K562 (cell line): ENCODE measurements at regions not wholly inside any gene's neighbourhood (a gene's known extent, or its start where the extent isn't known, plus 50 kb on each side); places are given as distances from the start of the nearest gene placed in this dataset.
"Not testable (repeated sequence)": the region's sequence is repeated elsewhere in the genome, so short reads cannot be mapped to it uniquely, and the experiment has no call there.

Source experiments
- CBX2 ChIP-seq: fragments of 200-600 bp; sonication (generic); IDR thresholded peaks from one replicate; pipeline ENCODE4 v1.6.1; 2012; ENCODE audit warnings: mild to moderate bottlenecking, low read length, inconsistent platforms; ENCODE audit not compliant: insufficient read depth, poor library complexity, severe bottlenecking
- E2F1 ChIP-seq: sonication (generic); formaldehyde crosslinking; IDR thresholded peaks from 2 replicates; pipeline ENCODE4 v1.8.1; 2023; ENCODE audit warnings: mild to moderate bottlenecking, missing genetic modification reagents, moderate library complexity
- POLR2AphosphoS5 ChIP-seq: IDR thresholded peaks from 2 replicates; pipeline ENCODE4 v1.6.1; 2011; ENCODE audit warnings: mild to moderate bottlenecking, low read depth, low read length, moderate library complexity; ENCODE audit not compliant: control insufficient read depth, insufficient read depth
- TF ChIP-seq, protein P1 (sequence below), 3 experiments: IDR thresholded peaks in 2 of 3; conservative IDR thresholded peaks in 1 of 3; 2 replicates each; pipeline ENCODE4 v1.5.1; 2011 to 2012; ENCODE audit warnings: low read length in 3 of 3, mild to moderate bottlenecking in 3 of 3, control low read depth in 2 of 3, improper control_type of control experiment in 1 of 3, inconsistent platforms in 1 of 3, low read depth in 1 of 3, mixed read lengths in 1 of 3, moderate library complexity in 1 of 3; ENCODE audit not compliant: insufficient read depth in 2 of 3

DNA sequence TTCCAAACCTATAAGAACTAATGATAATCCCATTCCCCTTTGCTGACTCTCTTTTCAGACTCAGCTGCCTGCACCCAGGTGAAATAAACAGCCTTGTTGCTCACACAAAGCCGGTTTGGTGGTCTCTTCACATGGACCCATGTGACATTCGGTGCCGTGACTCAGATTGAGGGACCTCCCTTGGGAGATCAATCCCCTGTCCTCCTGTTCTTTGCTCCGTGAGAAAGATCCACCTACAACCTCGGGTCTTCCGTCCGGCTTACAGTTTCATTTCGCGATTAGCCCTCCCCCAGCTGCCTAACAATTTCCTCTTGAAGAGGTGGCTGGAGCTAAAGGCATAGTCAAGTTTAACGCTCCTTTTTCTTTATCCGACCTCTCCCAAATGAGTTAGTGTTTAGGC lies 1324.0 kb downstream of the XPNPEP1 start:
- not testable (repeated sequence) for TF ChIP-seq POLR2AphosphoS5; E2F1 (CRISPR knock-in tag); CBX2
- TF ChIP-seq, protein P1, sequence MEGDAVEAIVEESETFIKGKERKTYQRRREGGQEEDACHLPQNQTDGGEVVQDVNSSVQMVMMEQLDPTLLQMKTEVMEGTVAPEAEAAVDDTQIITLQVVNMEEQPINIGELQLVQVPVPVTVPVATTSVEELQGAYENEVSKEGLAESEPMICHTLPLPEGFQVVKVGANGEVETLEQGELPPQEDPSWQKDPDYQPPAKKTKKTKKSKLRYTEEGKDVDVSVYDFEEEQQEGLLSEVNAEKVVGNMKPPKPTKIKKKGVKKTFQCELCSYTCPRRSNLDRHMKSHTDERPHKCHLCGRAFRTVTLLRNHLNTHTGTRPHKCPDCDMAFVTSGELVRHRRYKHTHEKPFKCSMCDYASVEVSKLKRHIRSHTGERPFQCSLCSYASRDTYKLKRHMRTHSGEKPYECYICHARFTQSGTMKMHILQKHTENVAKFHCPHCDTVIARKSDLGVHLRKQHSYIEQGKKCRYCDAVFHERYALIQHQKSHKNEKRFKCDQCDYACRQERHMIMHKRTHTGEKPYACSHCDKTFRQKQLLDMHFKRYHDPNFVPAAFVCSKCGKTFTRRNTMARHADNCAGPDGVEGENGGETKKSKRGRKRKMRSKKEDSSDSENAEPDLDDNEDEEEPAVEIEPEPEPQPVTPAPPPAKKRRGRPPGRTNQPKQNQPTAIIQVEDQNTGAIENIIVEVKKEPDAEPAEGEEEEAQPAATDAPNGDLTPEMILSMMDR (IDR thresholded peaks at IDR 0.05 in 2 of 3, conservative IDR thresholded peaks at IDR 0.05 in 1 of 3; ENCODE audit: insufficient read depth in 2 of 3, low read depth in 1 of 3, low read length in 3 of 3), result not testable (repeated sequence)
